ENCODE measurements at regions not wholly inside any gene's neighbourhood (a gene's known extent, or its start where the extent isn't known, plus 50 kb on each side); places are given as distances from the start of the nearest gene placed in this dataset.
A peak's percentile ranks its signal among the peaks of the same experiment; 100 is the strongest.

DNA sequence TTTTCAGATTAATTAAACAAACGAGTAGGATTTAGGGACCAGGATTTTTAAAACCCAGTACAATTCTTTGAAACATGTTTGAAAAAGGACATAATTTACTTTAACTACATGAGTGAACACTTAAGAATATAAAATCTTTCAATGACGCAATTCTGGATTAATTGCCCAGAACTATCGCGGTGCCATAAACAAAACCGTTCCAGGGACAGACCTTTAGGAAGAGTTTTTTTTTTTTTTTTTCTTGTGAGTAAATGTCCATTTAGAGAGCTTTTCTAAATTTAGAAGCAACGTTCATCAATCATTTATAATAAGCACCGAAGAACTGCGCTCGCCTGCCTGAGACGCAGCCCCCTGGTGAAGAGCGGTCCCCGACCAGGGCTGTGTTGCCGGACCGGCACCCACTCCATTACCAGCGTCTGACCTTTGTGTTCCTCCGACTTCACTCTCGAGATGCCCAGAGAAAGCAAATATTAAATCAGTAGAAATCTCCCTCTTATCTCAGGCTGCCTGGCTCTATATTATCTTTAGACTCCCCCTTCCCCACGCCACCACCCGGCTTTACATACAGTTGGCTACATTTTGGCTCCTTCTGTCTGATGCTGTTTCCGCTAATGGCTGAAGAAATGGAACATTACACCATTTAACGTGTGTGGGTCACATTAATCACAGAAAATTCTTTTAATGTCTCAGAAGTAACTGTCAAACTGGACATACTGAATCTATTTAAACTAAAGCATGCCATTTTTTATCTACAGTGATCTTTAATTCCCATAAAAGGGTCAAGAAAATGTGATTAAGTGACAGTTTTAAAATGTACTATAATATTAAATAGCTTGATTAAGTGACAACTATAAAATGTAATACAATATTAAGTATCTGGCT lies 364.0 kb upstream of the MEIS1 start:
- H3K27ac ChIP-seq (ENCODE audit: low read length), result no peak overlapping the region
- H3K9me3 ChIP-seq (ENCODE audit: control insufficient read depth in 2 of 2, low read length in 2 of 2), result no peaks in the 10 kb centered on the region
- peaks cover 9% of the 10 kb centered on the region for H3K4me1 ChIP-seq (ENCODE audit: control insufficient read depth, insufficient read depth, low read length)
- H3K36me3 ChIP-seq (ENCODE audit: control insufficient read depth in 2 of 2, insufficient read depth in 2 of 2, low read length in 2 of 2), result no peaks in the 10 kb centered on the region
- peak overlapping the region; percentile 56 to 65 for H3K4me3 ChIP-seq (ENCODE audit: low read length in 2 of 2)
- H3K27me3 ChIP-seq (ENCODE audit: control insufficient read depth in 1 of 2, insufficient read depth in 2 of 2, low read length in 2 of 2), result no peaks in the 10 kb centered on the region
- H3K9ac ChIP-seq (ENCODE audit: low read length in 2 of 2), result peak overlapping the region; percentile 6 to 21

DNA sequence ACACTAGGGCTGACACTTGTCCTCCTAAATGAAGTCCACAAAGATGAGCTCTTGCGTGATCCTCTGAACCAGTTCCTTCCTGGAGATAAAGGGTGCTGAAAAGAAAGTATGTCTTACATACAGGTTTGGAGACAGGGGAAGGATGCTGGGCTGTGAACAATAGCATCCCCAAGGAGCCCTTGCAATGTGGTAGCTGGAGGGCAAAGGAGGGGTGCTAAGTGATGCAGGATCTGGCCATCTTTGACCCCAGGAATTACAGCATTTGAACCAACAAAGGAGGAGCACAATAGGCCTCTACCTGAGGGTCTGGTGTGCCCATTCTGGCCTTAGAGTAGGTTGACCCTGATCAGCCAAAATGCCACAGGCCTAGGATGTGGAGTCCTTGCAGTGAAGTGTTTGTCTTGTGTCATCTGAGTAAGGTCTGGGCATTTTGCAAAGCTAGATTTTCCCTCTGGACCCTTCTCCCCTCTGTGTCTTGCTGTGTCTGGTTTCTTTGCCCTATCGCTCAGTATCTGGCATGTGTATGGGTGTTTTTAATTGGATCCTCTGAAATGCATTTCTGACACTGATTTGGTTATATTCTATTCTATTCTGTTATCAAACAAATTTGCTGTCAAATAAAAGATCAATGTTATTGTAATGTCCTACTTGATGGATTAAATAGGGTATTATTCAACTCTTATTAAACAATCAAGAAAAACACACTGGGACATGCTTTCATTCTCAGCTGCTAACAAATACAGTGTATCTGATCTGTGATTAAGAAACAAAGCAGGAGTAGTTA lies 364.8 kb upstream of the MEIS1 start:
- Histone ChIP-seq H3K4me3 (ENCODE audit: low read length in 2 of 2) (peak overlapping the region; percentile 56 to 65), H3K9ac (ENCODE audit: low read length in 2 of 2) (peak overlapping the region in 1 of 2 donors; percentile 6), H3K27me3 (ENCODE audit: control insufficient read depth in 1 of 2, insufficient read depth in 2 of 2, low read length in 2 of 2) (no peaks in the 10 kb centered on the region), H3K27ac (ENCODE audit: low read length) (no peak overlapping the region), H3K4me1 (ENCODE audit: control insufficient read depth, insufficient read depth, low read length) (peaks cover 9% of the 10 kb centered on the region), H3K9me3 (ENCODE audit: control insufficient read depth in 2 of 2, low read length in 2 of 2) (no peaks in the 10 kb centered on the region), H3K36me3 (ENCODE audit: control insufficient read depth in 2 of 2, insufficient read depth in 2 of 2, low read length in 2 of 2) (no peaks in the 10 kb centered on the region)

DNA sequence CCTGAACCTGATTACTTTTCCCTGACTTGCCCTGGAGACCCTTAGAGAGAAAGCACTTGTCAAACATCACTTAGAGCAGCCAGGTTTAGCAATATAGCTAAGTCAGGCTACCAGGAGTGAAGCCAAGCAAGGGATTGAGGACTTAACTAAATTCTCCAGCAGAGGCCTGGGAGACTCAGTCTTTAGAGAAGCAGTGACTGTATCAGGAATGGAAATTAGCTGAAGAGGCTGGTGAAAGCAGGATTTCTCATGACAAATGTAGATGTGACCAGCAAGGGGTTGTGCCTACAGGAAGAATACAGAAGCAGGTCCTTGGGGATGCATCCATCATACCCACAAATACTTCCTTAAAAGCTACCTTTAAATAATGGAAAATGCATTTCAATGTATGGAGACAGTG lies 368.9 kb upstream of the MEIS1 start:
- H3K27me3 ChIP-seq (ENCODE audit: control insufficient read depth in 1 of 2, insufficient read depth in 2 of 2, low read length in 2 of 2), result no peaks in the 10 kb centered on the region
- no peaks in the 10 kb centered on the region for H3K36me3 ChIP-seq (ENCODE audit: control insufficient read depth in 2 of 2, insufficient read depth in 2 of 2, low read length in 2 of 2)
- no peak overlapping the region for H3K9ac ChIP-seq (ENCODE audit: low read length in 2 of 2)
- no peak overlapping the region for H3K4me3 ChIP-seq (ENCODE audit: low read length in 2 of 2)
- peaks cover 9% of the 10 kb centered on the region for H3K4me1 ChIP-seq (ENCODE audit: control insufficient read depth, insufficient read depth, low read length)
- no peaks in the 10 kb centered on the region for H3K9me3 ChIP-seq (ENCODE audit: control insufficient read depth in 2 of 2, low read length in 2 of 2)
- no peak overlapping the region for H3K27ac ChIP-seq (ENCODE audit: low read length)

- H3K36me3 ChIP-seq (ENCODE audit: control insufficient read depth in 2 of 2, insufficient read depth in 2 of 2, low read length in 2 of 2), result no peaks in the 10 kb centered on the region
- H3K4me1 ChIP-seq (ENCODE audit: control insufficient read depth, insufficient read depth, low read length), result no peaks in the 10 kb centered on the region
- H3K9ac ChIP-seq (ENCODE audit: low read length in 2 of 2), result no peak overlapping the region
- H3K27ac ChIP-seq (ENCODE audit: low read length), result no peak overlapping the region
- no peaks in the 10 kb centered on the region for H3K27me3 ChIP-seq (ENCODE audit: control insufficient read depth in 1 of 2, insufficient read depth in 2 of 2, low read length in 2 of 2)
- no peak overlapping the region for H3K4me3 ChIP-seq (ENCODE audit: low read length in 2 of 2)
- H3K9me3 ChIP-seq (ENCODE audit: control insufficient read depth in 2 of 2, low read length in 2 of 2), result no peaks in the 10 kb centered on the region
These were observed 375.6 kb upstream of the MEIS1 start for GRCh38 chr2:66059332-66059731.

GRCh38 chr2:66058675-66059074 lies 376.2 kb upstream of the MEIS1 start:
- H3K4me3 ChIP-seq (ENCODE audit: low read length in 2 of 2), result no peak overlapping the region
- no peak overlapping the region for H3K27ac ChIP-seq (ENCODE audit: low read length)
- no peaks in the 10 kb centered on the region for H3K4me1 ChIP-seq (ENCODE audit: control insufficient read depth, insufficient read depth, low read length)
- H3K27me3 ChIP-seq (ENCODE audit: control insufficient read depth in 1 of 2, insufficient read depth in 2 of 2, low read length in 2 of 2), result no peaks in the 10 kb centered on the region
- no peaks in the 10 kb centered on the region for H3K9me3 ChIP-seq (ENCODE audit: control insufficient read depth in 2 of 2, low read length in 2 of 2)
- no peaks in the 10 kb centered on the region for H3K36me3 ChIP-seq (ENCODE audit: control insufficient read depth in 2 of 2, insufficient read depth in 2 of 2, low read length in 2 of 2)
- no peak overlapping the region for H3K9ac ChIP-seq (ENCODE audit: low read length in 2 of 2)

GRCh38 chr2:66057844-66058243 lies 377.1 kb upstream of the MEIS1 start:
- H3K4me1 ChIP-seq (ENCODE audit: control insufficient read depth, insufficient read depth, low read length), result no peaks in the 10 kb centered on the region
- H3K27ac ChIP-seq (ENCODE audit: low read length), result no peak overlapping the region
- no peaks in the 10 kb centered on the region for H3K9me3 ChIP-seq (ENCODE audit: control insufficient read depth in 2 of 2, low read length in 2 of 2)
- H3K36me3 ChIP-seq (ENCODE audit: control insufficient read depth in 2 of 2, insufficient read depth in 2 of 2, low read length in 2 of 2), result no peaks in the 10 kb centered on the region
- H3K4me3 ChIP-seq (ENCODE audit: low read length in 2 of 2), result no peak overlapping the region
- no peaks in the 10 kb centered on the region for H3K27me3 ChIP-seq (ENCODE audit: control insufficient read depth in 1 of 2, insufficient read depth in 2 of 2, low read length in 2 of 2)
- no peak overlapping the region for H3K9ac ChIP-seq (ENCODE audit: low read length in 2 of 2)

GRCh38 chr2:66050392-66050791 lies 384.5 kb upstream of the MEIS1 start:
- no peak overlapping the region for H3K27ac ChIP-seq (ENCODE audit: low read length)
- H3K36me3 ChIP-seq (ENCODE audit: control insufficient read depth in 2 of 2, insufficient read depth in 2 of 2, low read length in 2 of 2), result no peaks in the 10 kb centered on the region
- H3K4me3 ChIP-seq (ENCODE audit: low read length in 2 of 2), result no peak overlapping the region
- no peaks in the 10 kb centered on the region for H3K27me3 ChIP-seq (ENCODE audit: control insufficient read depth in 1 of 2, insufficient read depth in 2 of 2, low read length in 2 of 2)
- no peaks in the 10 kb centered on the region for H3K9me3 ChIP-seq (ENCODE audit: control insufficient read depth in 2 of 2, low read length in 2 of 2)
- no peaks in the 10 kb centered on the region for H3K4me1 ChIP-seq (ENCODE audit: control insufficient read depth, insufficient read depth, low read length)
- no peak overlapping the region for H3K9ac ChIP-seq (ENCODE audit: low read length in 2 of 2)

- no peaks in the 10 kb centered on the region for H3K27me3 ChIP-seq (ENCODE audit: control insufficient read depth in 1 of 2, insufficient read depth in 2 of 2, low read length in 2 of 2)
- H3K4me1 ChIP-seq (ENCODE audit: control insufficient read depth, insufficient read depth, low read length), result no peaks in the 10 kb centered on the region
- no peak overlapping the region for H3K4me3 ChIP-seq (ENCODE audit: low read length in 2 of 2)
- H3K9ac ChIP-seq (ENCODE audit: low read length in 2 of 2), result no peak overlapping the region
- no peaks in the 10 kb centered on the region for H3K36me3 ChIP-seq (ENCODE audit: control insufficient read depth in 2 of 2, insufficient read depth in 2 of 2, low read length in 2 of 2)
- no peak overlapping the region for H3K27ac ChIP-seq (ENCODE audit: low read length)
- H3K9me3 ChIP-seq (ENCODE audit: control insufficient read depth in 2 of 2, low read length in 2 of 2), result no peaks in the 10 kb centered on the region
These were observed 386.3 kb upstream of the MEIS1 start for GRCh38 chr2:66048667-66049066.

GRCh38 chr2:66041902-66042657 lies 392.8 kb upstream of the MEIS1 start:
- no peak overlapping the region for H3K4me3 ChIP-seq (ENCODE audit: low read length in 2 of 2)
- no peaks in the 10 kb centered on the region for H3K4me1 ChIP-seq (ENCODE audit: control insufficient read depth, insufficient read depth, low read length)
- no peak overlapping the region for H3K9ac ChIP-seq (ENCODE audit: low read length in 2 of 2)
- no peaks in the 10 kb centered on the region for H3K9me3 ChIP-seq (ENCODE audit: control insufficient read depth in 2 of 2, low read length in 2 of 2)
- no peaks in the 10 kb centered on the region for H3K36me3 ChIP-seq (ENCODE audit: control insufficient read depth in 2 of 2, insufficient read depth in 2 of 2, low read length in 2 of 2)
- no peaks in the 10 kb centered on the region for H3K27me3 ChIP-seq (ENCODE audit: control insufficient read depth in 1 of 2, insufficient read depth in 2 of 2, low read length in 2 of 2)
- no peak overlapping the region for H3K27ac ChIP-seq (ENCODE audit: low read length)

- Histone ChIP-seq H3K36me3 (ENCODE audit: control insufficient read depth in 2 of 2, insufficient read depth in 2 of 2, low read length in 2 of 2) (no peaks in the 10 kb centered on the region), H3K27ac (ENCODE audit: low read length) (no peak overlapping the region), H3K9me3 (ENCODE audit: control insufficient read depth in 2 of 2, low read length in 2 of 2) (no peaks in the 10 kb centered on the region), H3K4me1 (ENCODE audit: control insufficient read depth, insufficient read depth, low read length) (no peaks in the 10 kb centered on the region), H3K27me3 (ENCODE audit: control insufficient read depth in 1 of 2, insufficient read depth in 2 of 2, low read length in 2 of 2) (no peaks in the 10 kb centered on the region), H3K9ac (ENCODE audit: low read length in 2 of 2) (no peak overlapping the region), H3K4me3 (ENCODE audit: low read length in 2 of 2) (no peak overlapping the region)
These were observed 398.0 kb upstream of the MEIS1 start for GRCh38 chr2:66036948-66037347.
